B cell (primary cell): ENCODE measurements at regions not wholly inside any gene's neighbourhood (a gene's known extent, or its start where the extent isn't known, plus 50 kb on each side); places are given as distances from the start of the nearest gene placed in this dataset.

ENCODE experiments used
- ATAC-seq: fragments of 200-7000 bp; cut with Tn5 transposase; one replicate; pipeline ENCODE4 v1.10.0; 2021; ENCODE audit warnings: low read depth, mild to moderate bottlenecking, moderate number of reproducible peaks, moderate library complexity
- CTCF ChIA-PET: fragments of 350-600 bp; sonication (Branson Sonifier 250); formaldehyde crosslinking; loops from one replicate; lab custom pipeline; 2021; ENCODE audit warnings: antibody characterized with exemption, inconsistent platforms; lab: Charles Lee
- POLR2A ChIA-PET: fragments of 350-600 bp; sonication (Branson Sonifier 250); formaldehyde crosslinking; loops from one replicate; lab custom pipeline; 2021; ENCODE audit warnings: antibody characterized with exemption; lab: Charles Lee
- DNase-seq: peaks from one replicate; pipeline ENCODE4 v3.0.0; 2013
- H2AFZ ChIP-seq: 2 replicates; pipeline ENCODE4 v1.6.1; 2012; ENCODE audit warnings: mild to moderate bottlenecking, low read depth, low read length; ENCODE audit not compliant: insufficient read depth, poor library complexity, severe bottlenecking
- H3K27ac ChIP-seq, 2 donors: 1 replicate in 1 of 2; 2 replicates in 1 of 2; pipeline ENCODE4 v1.5.1; 2012 to 2013; ENCODE audit warnings: low read length in 2 of 2, mild to moderate bottlenecking in 2 of 2, moderate library complexity in 1 of 2
- H3K27me3 ChIP-seq, 4 experiments: fragments of 200-600 bp in 1 of 4; sonication (generic) in 1 of 4; replicated peaks in 1 of 4; 1 replicate in 2 of 4; 2 replicates in 2 of 4; pipeline versions ENCODE4 v1.6.1 to v1.7.0; 2013 to 2016; ENCODE audit warnings: low read length in 3 of 4, mild to moderate bottlenecking in 2 of 4, mixed read lengths in 1 of 4, moderate library complexity in 1 of 4; ENCODE audit not compliant: insufficient read depth in 4 of 4, control insufficient read depth in 3 of 4; ENCODE audit errors: control extremely low read depth in 1 of 4
- H3K36me3 ChIP-seq, 2 experiments: replicated peaks in 1 of 2; 1 replicate in 1 of 2; 2 replicates in 1 of 2; pipeline versions ENCODE4 v1.6.1 to v1.7.1; 2013; ENCODE audit warnings: low read length in 1 of 2; ENCODE audit not compliant: insufficient read depth in 2 of 2, control insufficient read depth in 1 of 2; ENCODE audit errors: control extremely low read depth in 1 of 2, extremely low read depth in 1 of 2
- H3K4me1 ChIP-seq, 2 donors: fragments of 200-600 bp in 1 of 2; sonication (generic) in 1 of 2; 1 replicate in 1 of 2; 2 replicates in 1 of 2; pipeline versions ENCODE4 v1.5.1 to v1.6.1; 2013 to 2017; ENCODE audit warnings: low read length in 2 of 2; ENCODE audit not compliant: control insufficient read depth in 2 of 2, insufficient read depth in 2 of 2
- H3K4me2 ChIP-seq: replicated peaks from 2 replicates; pipeline ENCODE3; 2012; ENCODE audit warnings: mild to moderate bottlenecking, low read depth, low read length; ENCODE audit not compliant: poor library complexity, severe bottlenecking
- H3K4me3 ChIP-seq, 5 experiments: fragments of 200-600 bp in 1 of 5; sonication (generic) in 1 of 5; 1 replicate in 3 of 5; 2 replicates in 2 of 5; pipeline versions ENCODE4 v1.5.1 to v1.7.0; 2011 to 2016; ENCODE audit warnings: low read length in 4 of 5, mild to moderate bottlenecking in 4 of 5, low read depth in 2 of 5, control low read depth in 1 of 5, moderate library complexity in 1 of 5; ENCODE audit not compliant: insufficient read depth in 1 of 5; ENCODE audit errors: control extremely low read depth in 1 of 5, extremely low read depth in 1 of 5
- H3K79me2 ChIP-seq: fragments of 200-600 bp; sonication (generic); one replicate; pipeline ENCODE4 v1.6.0; 2016; ENCODE audit warnings: low read length; ENCODE audit not compliant: control insufficient read depth, insufficient read depth
- H3K9ac ChIP-seq: fragments of 200-600 bp; sonication (generic); 2 replicates; pipeline ENCODE4 v1.6.1; 2017; ENCODE audit warnings: mild to moderate bottlenecking, low read length, moderate library complexity
- H3K9me3 ChIP-seq, 3 donors: one replicate each; pipeline versions ENCODE4 v1.6.1 to v1.7.1; 2013; ENCODE audit warnings: low read length in 2 of 3; ENCODE audit not compliant: control insufficient read depth in 2 of 3, insufficient read depth in 1 of 3; ENCODE audit errors: control extremely low read depth in 1 of 3
- H4K20me1 ChIP-seq: 2 replicates; pipeline ENCODE4 v1.6.0; 2012; ENCODE audit warnings: mild to moderate bottlenecking, low read length; ENCODE audit not compliant: insufficient read depth, control insufficient read depth, poor library complexity, severe bottlenecking
- H3K27ac Mint-ChIP-seq: one replicate; pipeline ENCODE4 v1.8.0; 2021; ENCODE audit warnings: mixed read lengths
- H3K27me3 Mint-ChIP-seq: one replicate; pipeline ENCODE4 v1.8.0; 2021; ENCODE audit warnings: mixed read lengths
- H3K4me1 Mint-ChIP-seq: one replicate; pipeline ENCODE4 v1.8.0; 2021; ENCODE audit warnings: mixed read lengths
- H3K4me3 Mint-ChIP-seq: one replicate; pipeline ENCODE4 v1.8.0; 2021; ENCODE audit warnings: mixed read lengths
- H3K9me3 Mint-ChIP-seq: one replicate; pipeline ENCODE4 v1.8.0; 2022; ENCODE audit warnings: mixed read lengths; ENCODE audit not compliant: insufficient read depth
- CTCF ChIP-seq: fragments of 200-600 bp; IDR thresholded peaks from one replicate; pipeline ENCODE4 v1.8.0; 2022; ENCODE audit warnings: antibody characterized with exemption, mild to moderate bottlenecking
- EZH2 ChIP-seq: IDR thresholded peaks from 2 replicates; pipeline ENCODE4 v1.6.1; 2012; ENCODE audit warnings: borderline replicate concordance, low read depth, mild to moderate bottlenecking, moderate library complexity, low read length; ENCODE audit not compliant: insufficient read depth, poor library complexity, severe bottlenecking
- WGBS: methylation state at CpG from one replicate; pipeline ENCODE4 v1.1.5; 2013; ENCODE audit warnings: missing lambda C conversion rate; ENCODE audit not compliant: insufficient coverage; 5-methylcytosine and 5-hydroxymethylcytosine counted together
- intact Hi-C: fragments of 100-400 bp; cut with micrococcal nuclease; formaldehyde crosslinking; loops from one replicate; pipeline ENCODE4 v1.10.0; 2022

GRCh38 chr11:71112454-71112853 is 139.9 kb downstream of the SHANK2 start:
- H3K36me3 ChIP-seq, result no peaks in the 10 kb centered on the region
- POLR2A ChIA-PET, result no interaction called here

GRCh38 chr11:71109586-71109985 is 142.8 kb downstream of the SHANK2 start:
- DNase-seq (no peak), ATAC-seq (no peak)
- H3K9me3 ChIP-seq, result no peaks in the 10 kb centered on the region
- no peak overlapping the region for H3K4me2 ChIP-seq
- Mint-ChIP-seq H3K4me3 (no peak overlapping the region), H3K9me3 (no peaks in the 10 kb centered on the region), H3K27ac (no peak overlapping the region), H3K27me3 (peaks cover 22% of the 10 kb centered on the region), H3K4me1 (no peaks in the 10 kb centered on the region)
- ChIA-PET CTCF (no interaction called here), POLR2A (no interaction called here)
- no peak overlapping the region for H3K9ac ChIP-seq
- H3K4me3 ChIP-seq, result no peak overlapping the region
- intact Hi-C loops, result no loop called here
- H3K36me3 ChIP-seq, result no peaks in the 10 kb centered on the region
- no peaks in the 10 kb centered on the region for H3K4me1 ChIP-seq
- H2AFZ ChIP-seq, result no peak overlapping the region
- TF ChIP-seq EZH2, result no peak
- no peak for TF ChIP-seq CTCF
- H4K20me1 ChIP-seq, result no peaks in the 10 kb centered on the region
- WGBS, result 96% methylated on average over 7 of the region's 13 CpGs
- no peak overlapping the region for H3K27ac ChIP-seq
- H3K27me3 ChIP-seq, result peaks cover 0 to 3% (median under 1%) of the 10 kb centered on the region in 4 experiments
- H3K79me2 ChIP-seq, result no peaks in the 10 kb centered on the region

More at GRCh38 chr11:71112454-71112853, 139.9 kb downstream of the SHANK2 start:
- CTCF ChIA-PET, result no interaction called here
- no peaks in the 10 kb centered on the region for H3K4me1 Mint-ChIP-seq
- H3K27me3 Mint-ChIP-seq, result peaks cover 33% of the 10 kb centered on the region
- H3K27ac ChIP-seq, result no peak overlapping the region
- H3K4me3 ChIP-seq, result no peak overlapping the region
- H3K4me1 ChIP-seq, result no peaks in the 10 kb centered on the region
- 60% methylated on average over 5 of the region's 9 CpGs for WGBS
- TF ChIP-seq CTCF (no peak), EZH2 (no peak)
- H3K9ac ChIP-seq, result no peak overlapping the region
- no peaks in the 10 kb centered on the region for H4K20me1 ChIP-seq
- no peak overlapping the region for H3K4me3 Mint-ChIP-seq
- no peak for DNase-seq
- no peaks in the 10 kb centered on the region for H3K79me2 ChIP-seq
- no peak overlapping the region for H3K4me2 ChIP-seq
- H3K9me3 Mint-ChIP-seq, result no peaks in the 10 kb centered on the region
- peaks cover 0 to 10% (median 1%) of the 10 kb centered on the region in 4 experiments for H3K27me3 ChIP-seq
- intact Hi-C loops, result no loop called here
- peaks cover 0 to 4% (median 0%) of the 10 kb centered on the region in 3 donors for H3K9me3 ChIP-seq
- H3K27ac Mint-ChIP-seq, result no peak overlapping the region
- H2AFZ ChIP-seq, result no peak overlapping the region
- ATAC-seq, result no peak
